SK-N-SH (cell line): ENCODE measurements at regions not wholly inside any gene's neighbourhood (a gene's known extent, or its start where the extent isn't known, plus 50 kb on each side); places are given as distances from the start of the nearest gene placed in this dataset.

Source experiments
- CTCF ChIA-PET: fragments of 300-600, 350-600 bp; formaldehyde crosslinking; extraction: SDS; loops from one replicate; lab custom pipeline; 2021; lab: Yijun Ruan, JAX
- POLR2A ChIA-PET: fragments of 350-600 bp; sonication (Branson Sonifier 250); formaldehyde crosslinking; extraction: SDS; loops from one replicate; lab custom pipeline; 2020; ENCODE audit warnings: antibody characterized with exemption, inconsistent platforms; lab: Yijun Ruan, JAX
- DNase-seq: peaks from one replicate; pipeline ENCODE4 v3.0.0; 2012
- H2AFZ ChIP-seq: fragments of 200-600 bp; sonication (generic); 2 replicates; pipeline ENCODE4 v1.8.1; 2016; ENCODE audit warnings: antibody characterized with exemption, mild to moderate bottlenecking, low read depth
- H3F3A ChIP-seq: fragments of 200-600 bp; sonication (generic); replicated peaks from 2 replicates; pipeline ENCODE3; 2016; ENCODE audit warnings: antibody characterized with exemption, mild to moderate bottlenecking; ENCODE audit not compliant: insufficient read depth
- H3K27ac ChIP-seq, 2 experiments: fragments of 200-500 bp in 1 of 2; fragments of 200-600 bp in 1 of 2; sonication (Bioruptor generic) in 1 of 2; sonication (generic), shearing (Covaris generic) in 1 of 2; 2 replicates each; pipeline versions ENCODE4 v1.5.1 to v1.6.1; 2014 to 2016; ENCODE audit warnings: low read depth in 2 of 2, inconsistent platforms in 1 of 2, low read length in 1 of 2, mild to moderate bottlenecking in 1 of 2, mixed read lengths in 1 of 2
- H3K27me3 ChIP-seq: fragments of 200-600 bp; sonication (generic), shearing (Covaris generic); 2 replicates; pipeline ENCODE4 v1.6.1; 2016; ENCODE audit warnings: mixed run types; ENCODE audit not compliant: insufficient read depth
- H3K36me3 ChIP-seq, 2 experiments: fragments of 200-500 bp in 1 of 2; fragments of 200-600 bp in 1 of 2; sonication (Bioruptor generic) in 1 of 2; sonication (generic) in 1 of 2; replicated peaks in 1 of 2; 2 replicates each; pipeline versions ENCODE3 to v1.5.1; 2014 to 2016; ENCODE audit warnings: low read length in 1 of 2, mild to moderate bottlenecking in 1 of 2; ENCODE audit not compliant: insufficient read depth in 2 of 2, control insufficient read depth in 1 of 2
- H3K4me1 ChIP-seq, 2 experiments: fragments of 200-500 bp in 1 of 2; fragments of 200-600 bp in 1 of 2; sonication (Bioruptor generic) in 1 of 2; sonication (generic), shearing (Covaris generic) in 1 of 2; 2 replicates each; pipeline versions ENCODE4 v1.5.1 to v1.6.1; 2014 to 2016; ENCODE audit warnings: low read depth in 1 of 2, low read length in 1 of 2, mixed run types in 1 of 2; ENCODE audit not compliant: insufficient read depth in 2 of 2, control insufficient read depth in 1 of 2
- H3K4me2 ChIP-seq: fragments of 200-600 bp; sonication (generic), shearing (Covaris generic); 2 replicates; pipeline ENCODE4 v1.6.1; 2017; ENCODE audit warnings: mixed run types
- H3K4me3 ChIP-seq, 2 experiments: fragments of 200-500 bp in 1 of 2; fragments of 200-600 bp in 1 of 2; sonication (Bioruptor generic) in 1 of 2; sonication (generic), shearing (Covaris generic) in 1 of 2; 2 replicates each; pipeline versions ENCODE4 v1.5.1 to v1.8.1; 2014 to 2016; ENCODE audit warnings: low read depth in 2 of 2, inconsistent platforms in 1 of 2, low read length in 1 of 2, mild to moderate bottlenecking in 1 of 2, mixed read lengths in 1 of 2, moderate library complexity in 1 of 2
- H3K79me2 ChIP-seq: fragments of 200-600 bp; sonication (generic); 2 replicates; pipeline ENCODE4 v1.8.1; 2017; ENCODE audit warnings: mild to moderate bottlenecking; ENCODE audit not compliant: insufficient read depth
- H3K9ac ChIP-seq: fragments of 200-600 bp; sonication (generic); 2 replicates; pipeline ENCODE4 v1.6.1; 2017; ENCODE audit warnings: mixed run types
- H3K9me2 ChIP-seq: fragments of 200-600 bp; sonication (generic); 2 replicates; pipeline ENCODE4 v1.6.1; 2017; ENCODE audit warnings: mixed run types
- H3K9me3 ChIP-seq: fragments of 200-600 bp; sonication (generic); 2 replicates; pipeline ENCODE4 v1.6.1; 2017; ENCODE audit warnings: mixed run types, mild to moderate bottlenecking, moderate library complexity
- H4K20me1 ChIP-seq: fragments of 200-600 bp; sonication (generic); 2 replicates; pipeline ENCODE4 v1.6.1; 2017; ENCODE audit warnings: mild to moderate bottlenecking, mixed run types; ENCODE audit not compliant: insufficient read depth
- CHD2 ChIP-seq: fragments of 150-350 bp; IDR thresholded peaks from 2 replicates; pipeline ENCODE4 v1.6.1; 2018; ENCODE audit warnings: low read length; ENCODE audit not compliant: partially characterized antibody
- ELF1 ChIP-seq: IDR thresholded peaks from 2 replicates; pipeline ENCODE4 v1.4.0; 2012
- EP300 ChIP-seq, 2 experiments: IDR thresholded peaks; 2 replicates each; pipeline versions ENCODE4 v1.4.0 to v1.6.1; 2012; ENCODE audit warnings: borderline replicate concordance in 1 of 2, low read depth in 1 of 2, low read length in 1 of 2
- EZH2phosphoT487 ChIP-seq: fragments of 200-600 bp; sonication (generic); IDR thresholded peaks from 2 replicates; pipeline ENCODE4 v1.6.1; 2017; ENCODE audit warnings: low read depth, mixed run types, mild to moderate bottlenecking, antibody characterized with exemption, moderate library complexity, borderline replicate concordance
- FOSL2 ChIP-seq: IDR thresholded peaks from 2 replicates; pipeline ENCODE4 v1.4.0; 2012; ENCODE audit warnings: low read depth, mild to moderate bottlenecking, moderate library complexity, borderline replicate concordance
- FOXJ3 ChIP-seq: sonication (generic); formaldehyde crosslinking; IDR thresholded peaks from 2 replicates; pipeline ENCODE4 v1.5.1; 2020; ENCODE audit warnings: mild to moderate bottlenecking, missing genetic modification reagents
- FOXM1 ChIP-seq: IDR thresholded peaks from 2 replicates; pipeline ENCODE4 v1.4.0; 2012; ENCODE audit warnings: low read depth, mild to moderate bottlenecking
- GABPA ChIP-seq: IDR thresholded peaks from 2 replicates; pipeline ENCODE4 v1.4.0; 2012; ENCODE audit warnings: low read depth, mild to moderate bottlenecking
- GATA2 ChIP-seq: sonication (generic); formaldehyde crosslinking; IDR thresholded peaks from 2 replicates; pipeline ENCODE4 v1.5.0; 2020; ENCODE audit warnings: mild to moderate bottlenecking, missing genetic modification reagents
- JUND ChIP-seq: IDR thresholded peaks from 2 replicates; pipeline ENCODE4 v1.4.0; 2012
- NFIC ChIP-seq: IDR thresholded peaks from 2 replicates; pipeline ENCODE4 v1.4.0; 2012; ENCODE audit warnings: borderline replicate concordance
- POLR2AphosphoS5 ChIP-seq: IDR thresholded peaks from 2 replicates; pipeline ENCODE4 v1.6.1; 2012; ENCODE audit warnings: low read depth, low read length
- RCOR1 ChIP-seq: fragments of 150-350 bp; IDR thresholded peaks from 2 replicates; pipeline ENCODE4 v1.6.1; 2017; ENCODE audit warnings: antibody characterized with exemption, low read length
- RFX5 ChIP-seq: IDR thresholded peaks from 2 replicates; pipeline ENCODE4 v1.6.1; 2012; ENCODE audit warnings: mild to moderate bottlenecking, improper control_type of control experiment, low read length
- TAF1 ChIP-seq: IDR thresholded peaks from 2 replicates; pipeline ENCODE4 v1.6.1; 2012; ENCODE audit warnings: low read depth, mild to moderate bottlenecking, low read length, moderate library complexity, borderline replicate concordance
- TCF12 ChIP-seq: IDR thresholded peaks from 2 replicates; pipeline ENCODE4 v1.4.0; 2012
- WGBS: methylation state at CpG from one replicate; pipeline ENCODE4 v1.1.6; 2017; ENCODE audit warnings: low lambda C conversion rate; 5-methylcytosine and 5-hydroxymethylcytosine counted together
- TF ChIP-seq, protein P1 (sequence below): IDR thresholded peaks from 2 replicates; pipeline ENCODE4 v1.6.1; 2012; ENCODE audit warnings: mild to moderate bottlenecking, low read depth, low read length, moderate library complexity
- TF ChIP-seq, protein P2 (sequence below): IDR thresholded peaks from 2 replicates; pipeline ENCODE4 v1.4.0; 2012; ENCODE audit warnings: low read depth, borderline replicate concordance
- TF ChIP-seq, protein P3 (sequence below): fragments of 200-600 bp; sonication (generic); IDR thresholded peaks from 2 replicates; pipeline ENCODE4 v1.6.1; 2017; ENCODE audit warnings: antibody characterized with exemption, mild to moderate bottlenecking, moderate library complexity
- TF ChIP-seq, protein P4 (sequence below): fragments of 150-350 bp; IDR thresholded peaks from 2 replicates; pipeline ENCODE4 v1.6.1; 2016; ENCODE audit warnings: mild to moderate bottlenecking, low read depth, low read length

DNA sequence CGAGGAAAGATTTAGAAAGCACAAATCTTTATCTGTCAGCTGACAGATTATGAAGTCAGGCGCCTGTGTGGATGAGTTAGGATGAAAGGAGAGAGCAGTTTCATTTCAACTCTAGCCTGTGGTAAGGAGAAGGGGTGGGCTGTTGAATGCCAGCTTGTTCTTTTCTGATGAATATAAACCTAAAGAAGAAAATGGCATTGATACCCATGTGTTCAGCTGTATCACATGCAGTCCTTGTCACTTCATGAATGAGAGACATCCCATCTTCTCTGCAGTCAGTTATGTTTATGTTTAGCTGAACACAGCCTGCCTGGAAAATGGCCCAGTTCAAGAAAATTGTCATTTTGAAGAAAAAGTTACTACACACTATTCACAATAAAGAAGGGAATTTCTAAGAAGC, 345.7 kb upstream of the RBMS3 start:
- no peak for DNase-seq
- Histone ChIP-seq H3K9me3 (no peaks in the 10 kb centered on the region), H3F3A (no peaks in the 10 kb centered on the region), H3K4me2 (no peak overlapping the region)
- TF ChIP-seq CHD2 = no peak
- no peak for TF ChIP-seq RFX5
- no peak for TF ChIP-seq FOXJ3 (CRISPR knock-in tag)
- no peak for TF ChIP-seq GABPA
- TF ChIP-seq JUND = no peak
- TF ChIP-seq, all 33 proteins: peak for 0
- WGBS = 84% methylated on average over 2 of the region's 2 CpGs
- ChIA-PET CTCF (interaction anchor here (0.9 to 1.1 kb wide), 2 partner anchors 18 to 19 kb away, joined by 3 read pairs; no protein-coding TSS in a partner anchor), POLR2A (no interaction called here)
- Histone ChIP-seq H3K4me1 (no peaks in the 10 kb centered on the region; a peak in 1 of 4 replicates), H3K27ac (no peak overlapping the region), H3K36me3 (no peaks in the 10 kb centered on the region), H3K79me2 (no peaks in the 10 kb centered on the region), H3K9ac (no peak overlapping the region), H4K20me1 (no peaks in the 10 kb centered on the region), H2AFZ (no peak overlapping the region), H3K27me3 (no peaks in the 10 kb centered on the region), H3K9me2 (no peaks in the 10 kb centered on the region), H3K4me3 (no peak overlapping the region)

DNA sequence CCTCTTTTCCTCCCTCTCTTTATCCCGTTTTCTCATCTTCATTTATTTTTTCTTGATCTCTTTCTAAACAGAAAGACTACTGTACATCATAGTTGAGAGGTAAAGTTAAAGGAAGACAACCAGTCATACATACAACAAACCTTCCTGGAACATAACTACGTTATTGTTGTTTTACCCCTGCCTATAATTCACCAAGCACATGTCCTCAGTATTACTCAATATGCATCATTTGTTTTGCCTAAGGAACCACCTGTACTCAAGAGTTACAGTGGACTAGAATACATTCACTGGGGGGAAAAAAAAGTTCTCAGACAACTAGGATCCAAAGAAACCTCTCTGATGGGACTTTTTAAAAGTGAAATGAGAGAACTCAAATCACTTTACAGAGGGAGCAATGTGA, 344.7 kb upstream of the RBMS3 start:
- WGBS = 66% methylated on average over 2 of the region's 2 CpGs
- no peaks in the 10 kb centered on the region for H3F3A ChIP-seq
- POLR2A ChIA-PET = no interaction called here

More for the DNA sequence above, 344.7 kb upstream of the RBMS3 start:
- Histone ChIP-seq H3K9me3 (no peaks in the 10 kb centered on the region), H3K36me3 (no peaks in the 10 kb centered on the region), H2AFZ (no peak overlapping the region), H3K9ac (no peak overlapping the region), H4K20me1 (no peaks in the 10 kb centered on the region), H3K79me2 (no peaks in the 10 kb centered on the region), H3K4me3 (no peak overlapping the region), H3K27me3 (no peaks in the 10 kb centered on the region), H3K4me1 (peaks cover 3 to 7% of the 10 kb centered on the region in 2 experiments; a peak in 2 of 4 replicates), H3K9me2 (no peaks in the 10 kb centered on the region), H3K4me2 (no peak overlapping the region), H3K27ac (no peak overlapping the region)
- TF ChIP-seq FOSL2 (no peak), TAF1 (no peak), POLR2AphosphoS5 (no peak), TCF12 (no peak), EP300 (IDR thresholded peaks at IDR 0.05; ENCODE audit: borderline replicate concordance in 1 of 2, low read depth in 1 of 2, low read length in 1 of 2) (no peak), ELF1 (no peak), EZH2phosphoT487 (no peak), RCOR1 (no peak), FOXM1 (no peak), GABPA (no peak), NFIC (no peak), JUND (no peak), RFX5 (no peak), GATA2 (CRISPR knock-in tag) (no peak)
- TF ChIP-seq, protein P1, sequence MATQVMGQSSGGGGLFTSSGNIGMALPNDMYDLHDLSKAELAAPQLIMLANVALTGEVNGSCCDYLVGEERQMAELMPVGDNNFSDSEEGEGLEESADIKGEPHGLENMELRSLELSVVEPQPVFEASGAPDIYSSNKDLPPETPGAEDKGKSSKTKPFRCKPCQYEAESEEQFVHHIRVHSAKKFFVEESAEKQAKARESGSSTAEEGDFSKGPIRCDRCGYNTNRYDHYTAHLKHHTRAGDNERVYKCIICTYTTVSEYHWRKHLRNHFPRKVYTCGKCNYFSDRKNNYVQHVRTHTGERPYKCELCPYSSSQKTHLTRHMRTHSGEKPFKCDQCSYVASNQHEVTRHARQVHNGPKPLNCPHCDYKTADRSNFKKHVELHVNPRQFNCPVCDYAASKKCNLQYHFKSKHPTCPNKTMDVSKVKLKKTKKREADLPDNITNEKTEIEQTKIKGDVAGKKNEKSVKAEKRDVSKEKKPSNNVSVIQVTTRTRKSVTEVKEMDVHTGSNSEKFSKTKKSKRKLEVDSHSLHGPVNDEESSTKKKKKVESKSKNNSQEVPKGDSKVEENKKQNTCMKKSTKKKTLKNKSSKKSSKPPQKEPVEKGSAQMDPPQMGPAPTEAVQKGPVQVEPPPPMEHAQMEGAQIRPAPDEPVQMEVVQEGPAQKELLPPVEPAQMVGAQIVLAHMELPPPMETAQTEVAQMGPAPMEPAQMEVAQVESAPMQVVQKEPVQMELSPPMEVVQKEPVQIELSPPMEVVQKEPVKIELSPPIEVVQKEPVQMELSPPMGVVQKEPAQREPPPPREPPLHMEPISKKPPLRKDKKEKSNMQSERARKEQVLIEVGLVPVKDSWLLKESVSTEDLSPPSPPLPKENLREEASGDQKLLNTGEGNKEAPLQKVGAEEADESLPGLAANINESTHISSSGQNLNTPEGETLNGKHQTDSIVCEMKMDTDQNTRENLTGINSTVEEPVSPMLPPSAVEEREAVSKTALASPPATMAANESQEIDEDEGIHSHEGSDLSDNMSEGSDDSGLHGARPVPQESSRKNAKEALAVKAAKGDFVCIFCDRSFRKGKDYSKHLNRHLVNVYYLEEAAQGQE = no peak
- TF ChIP-seq, protein P2, sequence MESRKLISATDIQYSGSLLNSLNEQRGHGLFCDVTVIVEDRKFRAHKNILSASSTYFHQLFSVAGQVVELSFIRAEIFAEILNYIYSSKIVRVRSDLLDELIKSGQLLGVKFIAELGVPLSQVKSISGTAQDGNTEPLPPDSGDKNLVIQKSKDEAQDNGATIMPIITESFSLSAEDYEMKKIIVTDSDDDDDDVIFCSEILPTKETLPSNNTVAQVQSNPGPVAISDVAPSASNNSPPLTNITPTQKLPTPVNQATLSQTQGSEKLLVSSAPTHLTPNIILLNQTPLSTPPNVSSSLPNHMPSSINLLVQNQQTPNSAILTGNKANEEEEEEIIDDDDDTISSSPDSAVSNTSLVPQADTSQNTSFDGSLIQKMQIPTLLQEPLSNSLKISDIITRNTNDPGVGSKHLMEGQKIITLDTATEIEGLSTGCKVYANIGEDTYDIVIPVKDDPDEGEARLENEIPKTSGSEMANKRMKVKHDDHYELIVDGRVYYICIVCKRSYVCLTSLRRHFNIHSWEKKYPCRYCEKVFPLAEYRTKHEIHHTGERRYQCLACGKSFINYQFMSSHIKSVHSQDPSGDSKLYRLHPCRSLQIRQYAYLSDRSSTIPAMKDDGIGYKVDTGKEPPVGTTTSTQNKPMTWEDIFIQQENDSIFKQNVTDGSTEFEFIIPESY = no peak
- TF ChIP-seq, protein P3, sequence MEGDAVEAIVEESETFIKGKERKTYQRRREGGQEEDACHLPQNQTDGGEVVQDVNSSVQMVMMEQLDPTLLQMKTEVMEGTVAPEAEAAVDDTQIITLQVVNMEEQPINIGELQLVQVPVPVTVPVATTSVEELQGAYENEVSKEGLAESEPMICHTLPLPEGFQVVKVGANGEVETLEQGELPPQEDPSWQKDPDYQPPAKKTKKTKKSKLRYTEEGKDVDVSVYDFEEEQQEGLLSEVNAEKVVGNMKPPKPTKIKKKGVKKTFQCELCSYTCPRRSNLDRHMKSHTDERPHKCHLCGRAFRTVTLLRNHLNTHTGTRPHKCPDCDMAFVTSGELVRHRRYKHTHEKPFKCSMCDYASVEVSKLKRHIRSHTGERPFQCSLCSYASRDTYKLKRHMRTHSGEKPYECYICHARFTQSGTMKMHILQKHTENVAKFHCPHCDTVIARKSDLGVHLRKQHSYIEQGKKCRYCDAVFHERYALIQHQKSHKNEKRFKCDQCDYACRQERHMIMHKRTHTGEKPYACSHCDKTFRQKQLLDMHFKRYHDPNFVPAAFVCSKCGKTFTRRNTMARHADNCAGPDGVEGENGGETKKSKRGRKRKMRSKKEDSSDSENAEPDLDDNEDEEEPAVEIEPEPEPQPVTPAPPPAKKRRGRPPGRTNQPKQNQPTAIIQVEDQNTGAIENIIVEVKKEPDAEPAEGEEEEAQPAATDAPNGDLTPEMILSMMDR = no peak
- TF ChIP-seq, protein P4, sequence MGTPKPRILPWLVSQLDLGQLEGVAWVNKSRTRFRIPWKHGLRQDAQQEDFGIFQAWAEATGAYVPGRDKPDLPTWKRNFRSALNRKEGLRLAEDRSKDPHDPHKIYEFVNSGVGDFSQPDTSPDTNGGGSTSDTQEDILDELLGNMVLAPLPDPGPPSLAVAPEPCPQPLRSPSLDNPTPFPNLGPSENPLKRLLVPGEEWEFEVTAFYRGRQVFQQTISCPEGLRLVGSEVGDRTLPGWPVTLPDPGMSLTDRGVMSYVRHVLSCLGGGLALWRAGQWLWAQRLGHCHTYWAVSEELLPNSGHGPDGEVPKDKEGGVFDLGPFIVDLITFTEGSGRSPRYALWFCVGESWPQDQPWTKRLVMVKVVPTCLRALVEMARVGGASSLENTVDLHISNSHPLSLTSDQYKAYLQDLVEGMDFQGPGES = no peak
- no peak for DNase-seq
- CTCF ChIA-PET = interaction anchor here (0.7 to 0.9 kb wide), 2 partner anchors 19 to 73 kb away, joined by 3 read pairs; no protein-coding TSS in a partner anchor
